Astrocyte (in vitro differentiated cells and primary cell): ENCODE measurements at regions not wholly inside any gene's neighbourhood (a gene's known extent, or its start where the extent isn't known, plus 50 kb on each side); places are given as distances from the start of the nearest gene placed in this dataset.

Experiments used
- DNase-seq: peaks from one replicate; pipeline ENCODE4 v3.0.0-alpha.2; 2010; ENCODE audit warnings: low read depth
- FAIRE-seq: peaks from 2 replicates; lab custom pipeline; 2011; peaks lifted over from hg19 to GRCh38; lab: Jason Lieb, UNC
- H2AFZ ChIP-seq: 2 replicates; pipeline ENCODE4 v1.6.0; 2012; ENCODE audit warnings: low read depth, low read length, inconsistent platforms
- H3K27ac ChIP-seq: 2 replicates; pipeline ENCODE4 v1.5.1; 2011; ENCODE audit warnings: low read depth, low read length, inconsistent platforms
- H3K27me3 ChIP-seq: 2 replicates; pipeline ENCODE4 v1.6.0; 2011; ENCODE audit warnings: low read length, inconsistent platforms; ENCODE audit not compliant: insufficient read depth
- H3K36me3 ChIP-seq: 2 replicates; pipeline ENCODE4 v1.5.1; 2011; ENCODE audit warnings: low read length, inconsistent platforms; ENCODE audit not compliant: insufficient read depth
- H3K4me1 ChIP-seq: 2 replicates; pipeline ENCODE4 v1.5.1; 2011; ENCODE audit warnings: low read length, inconsistent platforms; ENCODE audit not compliant: insufficient read depth
- H3K4me2 ChIP-seq: 2 replicates; pipeline ENCODE4 v1.6.0; 2012; ENCODE audit warnings: low read length, inconsistent platforms
- H3K4me3 ChIP-seq: 2 replicates; pipeline ENCODE4 v1.5.1; 2011; ENCODE audit warnings: low read depth, mild to moderate bottlenecking, low read length, inconsistent platforms; ENCODE audit not compliant: insufficient read depth
- H3K79me2 ChIP-seq: 2 replicates; pipeline ENCODE4 v1.6.0; 2012; ENCODE audit warnings: mild to moderate bottlenecking, low read length, inconsistent platforms; ENCODE audit not compliant: insufficient read depth
- H3K9ac ChIP-seq: 2 replicates; pipeline ENCODE4 v1.6.0; 2012; ENCODE audit warnings: mild to moderate bottlenecking, low read length, inconsistent platforms
- H3K9me3 ChIP-seq: 2 replicates; pipeline ENCODE4 v1.5.1; 2012; ENCODE audit warnings: low read depth, mild to moderate bottlenecking, low read length, inconsistent platforms; ENCODE audit not compliant: insufficient read depth
- H4K20me1 ChIP-seq: 2 replicates; pipeline ENCODE4 v1.6.0; 2012; ENCODE audit warnings: low read length, inconsistent platforms; ENCODE audit not compliant: insufficient read depth
- H3K27ac Mint-ChIP-seq: one replicate; pipeline ENCODE4 v1.8.0; 2021; ENCODE audit warnings: mild to moderate bottlenecking, mixed read lengths; ENCODE audit not compliant: unreplicated experiment
- H3K27me3 Mint-ChIP-seq: one replicate; pipeline ENCODE4 v1.8.0; 2021; ENCODE audit warnings: low read depth, mixed read lengths; ENCODE audit not compliant: unreplicated experiment
- H3K36me3 Mint-ChIP-seq: one replicate; pipeline ENCODE4 v1.8.0; 2021; ENCODE audit warnings: low read depth, mixed read lengths; ENCODE audit not compliant: unreplicated experiment
- H3K4me1 Mint-ChIP-seq: one replicate; pipeline ENCODE4 v1.8.0; 2021; ENCODE audit warnings: low read depth, mixed read lengths; ENCODE audit not compliant: unreplicated experiment
- H3K4me3 Mint-ChIP-seq: one replicate; pipeline ENCODE4 v1.8.0; 2021; ENCODE audit warnings: mild to moderate bottlenecking, moderate library complexity, mixed read lengths; ENCODE audit not compliant: unreplicated experiment
- H3K9me3 Mint-ChIP-seq: one replicate; pipeline ENCODE4 v1.8.0; 2021; ENCODE audit warnings: mild to moderate bottlenecking, mixed read lengths; ENCODE audit not compliant: unreplicated experiment
- CTCF ChIP-seq: IDR thresholded peaks from 2 replicates; pipeline ENCODE4 v1.5.1; 2011; ENCODE audit warnings: low read depth, mild to moderate bottlenecking, inconsistent platforms, low read length, moderate library complexity; ENCODE audit not compliant: insufficient read depth
- EZH2 ChIP-seq: IDR thresholded peaks from 2 replicates; pipeline ENCODE4 v1.6.1; 2012; ENCODE audit warnings: mild to moderate bottlenecking, low read length, inconsistent platforms; ENCODE audit not compliant: insufficient read depth

DNA sequence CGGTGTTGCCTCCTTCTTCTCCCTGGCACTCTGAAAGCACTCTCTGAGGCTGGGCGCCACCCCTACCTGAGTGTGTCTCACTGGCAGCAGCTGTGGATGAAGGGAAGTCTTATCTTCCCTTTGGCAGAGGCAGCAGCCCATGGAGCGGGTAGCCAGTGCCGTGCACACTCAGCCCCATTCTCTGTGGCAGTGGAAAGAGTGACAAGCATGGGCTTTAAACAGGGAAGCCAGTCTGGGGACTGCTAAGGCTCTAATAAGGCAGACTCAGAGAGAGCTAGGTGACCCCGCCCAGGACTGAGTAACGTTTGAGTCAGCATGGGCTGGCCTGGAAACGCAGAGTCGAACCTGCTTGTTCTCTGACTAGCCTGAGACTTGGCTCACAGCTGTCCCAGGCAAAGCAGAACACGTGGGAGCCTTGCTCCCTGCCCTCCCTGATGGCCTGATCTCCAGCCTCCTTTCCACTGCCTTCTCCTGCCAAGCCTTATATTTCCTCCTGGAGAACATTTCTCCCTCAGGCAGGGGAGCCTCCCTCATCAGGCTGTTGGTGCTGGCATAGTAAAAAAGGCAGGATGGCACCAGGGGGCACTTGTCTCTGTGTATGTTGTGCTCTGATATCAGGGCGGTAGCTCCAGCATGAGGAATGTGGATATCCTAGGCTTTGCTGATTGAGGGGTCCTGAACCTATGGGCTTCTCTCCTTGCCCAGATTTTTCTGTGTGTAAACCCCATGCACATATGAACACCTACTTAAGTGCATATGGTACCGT is 93.9 kb upstream of the LGALSL start:
- peak; percentile 86 for FAIRE-seq
- peak; percentile 89 for DNase-seq
- Histone ChIP-seq H3K27me3 (peaks cover 65% of the 10 kb centered on the region), H3K9ac (peak overlapping the region; percentile 21), H3K4me2 (peak overlapping the region; percentile 76), H3K36me3 (no peaks in the 10 kb centered on the region), H3K9me3 (no peaks in the 10 kb centered on the region), H4K20me1 (peaks cover 6% of the 10 kb centered on the region), H3K27ac (peak overlapping the region; percentile 24), H2AFZ (no peak overlapping the region), H3K79me2 (no peaks in the 10 kb centered on the region), H3K4me3 (no peak overlapping the region), H3K4me1 (peaks cover 28% of the 10 kb centered on the region)
- Mint-ChIP-seq H3K9me3 (peaks cover 2% of the 10 kb centered on the region), H3K36me3 (no peaks in the 10 kb centered on the region), H3K4me3 (peak overlapping the region; percentile 8), H3K27ac (peak overlapping the region; percentile 82), H3K27me3 (peaks cover 26% of the 10 kb centered on the region), H3K4me1 (peaks cover 38% of the 10 kb centered on the region)
- TF ChIP-seq EZH2: no peak
- no peak for TF ChIP-seq CTCF

DNA sequence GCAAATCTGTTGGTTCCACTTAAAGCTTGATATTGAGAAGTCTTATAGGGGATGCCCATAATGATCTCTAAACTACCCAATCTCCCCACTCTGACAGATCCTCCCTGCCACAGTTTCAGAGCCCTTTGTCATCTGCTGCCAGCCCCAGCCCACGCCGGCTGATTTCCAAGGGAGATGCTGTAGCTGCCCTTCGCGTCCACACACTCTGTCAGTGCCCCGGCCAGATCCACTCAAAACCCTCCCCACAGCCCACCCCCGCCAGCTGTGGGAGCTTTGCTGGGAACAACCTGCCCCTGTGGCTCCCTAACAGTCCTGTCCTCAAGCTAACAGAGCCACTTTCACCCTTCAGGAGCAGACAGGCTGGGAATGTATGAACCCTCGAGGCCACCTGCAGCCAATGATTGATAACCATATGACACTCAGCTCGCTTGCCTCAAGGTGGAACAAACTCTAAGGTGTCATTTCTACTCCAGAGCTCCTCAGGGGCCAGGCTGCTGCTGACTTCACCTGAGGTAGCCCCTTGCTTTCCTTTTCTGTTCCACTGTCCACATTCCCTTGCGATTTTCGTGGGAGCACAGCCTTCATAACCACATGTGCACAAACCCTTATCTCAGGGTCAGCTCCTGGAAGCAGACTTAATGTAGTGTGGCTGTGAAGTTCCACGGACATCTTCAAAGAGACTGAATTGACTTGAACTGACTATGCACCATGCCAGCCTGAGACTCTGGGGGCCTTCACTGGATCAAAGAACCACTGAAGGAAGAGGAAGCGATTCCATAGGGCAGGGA is 92.6 kb upstream of the LGALSL start:
- Histone ChIP-seq H3K4me3 (no peak overlapping the region), H2AFZ (no peak overlapping the region), H3K79me2 (no peaks in the 10 kb centered on the region), H3K9ac (no peak overlapping the region), H3K9me3 (no peaks in the 10 kb centered on the region), H3K36me3 (no peaks in the 10 kb centered on the region), H3K27me3 (peaks cover 61% of the 10 kb centered on the region), H3K27ac (no peak overlapping the region), H3K4me2 (no peak overlapping the region), H4K20me1 (peaks cover 3% of the 10 kb centered on the region), H3K4me1 (peaks cover 21% of the 10 kb centered on the region)
- H3K4me1 Mint-ChIP-seq: peaks cover 26% of the 10 kb centered on the region
- H3K27ac Mint-ChIP-seq: no peak overlapping the region
- peaks cover 2% of the 10 kb centered on the region for H3K9me3 Mint-ChIP-seq
- no peak overlapping the region for H3K4me3 Mint-ChIP-seq
- H3K27me3 Mint-ChIP-seq: peaks cover 26% of the 10 kb centered on the region
- TF ChIP-seq CTCF: no peak
- TF ChIP-seq EZH2: no peak
- FAIRE-seq: no peak
- no peaks in the 10 kb centered on the region for H3K36me3 Mint-ChIP-seq
- no peak for DNase-seq
